Esophagus squamous epithelium (tissue), 4 donors: ENCODE measurements at regions not wholly inside any gene's neighbourhood (a gene's known extent, or its start where the extent isn't known, plus 50 kb on each side); places are given as distances from the start of the nearest gene placed in this dataset.

Source experiments
- CTCF ChIP-seq, 6 experiments: fragments of 450-650 bp in 4 of 6; fragments of 200-600 bp in 2 of 6; sonication (generic) in 2 of 6; IDR thresholded peaks; one replicate each; pipeline ENCODE4 v1.5.1; 2016 to 2019; ENCODE audit warnings: antibody characterized with exemption in 6 of 6, mild to moderate bottlenecking in 4 of 6, moderate library complexity in 4 of 6
- POLR2A ChIP-seq, 4 donors: fragments of 450-650 bp; IDR thresholded peaks; one replicate each; pipeline ENCODE4 v1.6.1; 2017; ENCODE audit warnings: antibody characterized with exemption in 4 of 4, mild to moderate bottlenecking in 4 of 4, moderate library complexity in 3 of 4

- no peak for TF ChIP-seq POLR2A (IDR thresholded peaks at IDR 0.05)
- TF ChIP-seq CTCF (IDR thresholded peaks at IDR 0.05) = no peak
Observed at GRCh38 chr15:87707566-87708130, 548.9 kb downstream of the NTRK3 start.
